BE2C (cell line): ENCODE measurements at regions not wholly inside any gene's neighbourhood (a gene's known extent, or its start where the extent isn't known, plus 50 kb on each side); places are given as distances from the start of the nearest gene placed in this dataset.

Experiments used
- DNase-seq: peaks from one replicate; pipeline ENCODE4 v3.0.0-alpha.2; 2020
- H3K27me3 ChIP-seq: fragments of 250-450 bp; sonication (Bioruptor Pico); 2 replicates; pipeline ENCODE4 v1.5.1; 2020; ENCODE audit warnings: mild to moderate bottlenecking
- H3K36me3 ChIP-seq: fragments of 250-450 bp; sonication (Bioruptor Pico); 2 replicates; pipeline ENCODE4 v1.5.1; 2020; ENCODE audit warnings: mild to moderate bottlenecking
- H3K4me1 ChIP-seq: fragments of 250-450 bp; sonication (Bioruptor Pico); 2 replicates; pipeline ENCODE4 v1.5.1; 2020
- H3K4me3 ChIP-seq: 2 replicates; pipeline ENCODE4 v1.5.1; 2011; ENCODE audit warnings: low read depth, low read length
- H3K9me3 ChIP-seq: fragments of 250-450 bp; sonication (Bioruptor Pico); 2 replicates; pipeline ENCODE4 v1.5.1; 2020
- TF ChIP-seq, protein P1 (sequence below): IDR thresholded peaks from 2 replicates; pipeline ENCODE4 v1.5.1; 2012; ENCODE audit warnings: mild to moderate bottlenecking, low read depth, low read length

DNA sequence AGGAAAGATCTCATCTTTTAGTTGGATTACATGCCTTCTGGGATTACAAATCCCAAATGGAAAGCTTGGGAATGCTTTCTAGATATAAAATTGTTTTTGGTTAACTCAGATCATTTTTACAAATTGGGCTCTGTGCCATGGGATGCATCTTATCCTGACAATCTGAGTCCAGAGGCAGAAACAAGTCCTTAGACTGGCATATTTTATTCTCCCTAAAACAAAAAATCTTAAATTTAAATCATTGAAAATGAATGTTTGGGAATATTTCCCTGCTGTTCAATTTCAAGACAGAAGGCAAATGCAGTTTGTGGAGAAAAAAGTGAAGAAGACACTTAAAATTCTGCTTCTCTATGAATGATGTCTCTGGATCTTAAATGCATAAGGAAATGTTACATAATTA, 456.6 kb upstream of the GOT2 start:
- TF ChIP-seq, protein P1, sequence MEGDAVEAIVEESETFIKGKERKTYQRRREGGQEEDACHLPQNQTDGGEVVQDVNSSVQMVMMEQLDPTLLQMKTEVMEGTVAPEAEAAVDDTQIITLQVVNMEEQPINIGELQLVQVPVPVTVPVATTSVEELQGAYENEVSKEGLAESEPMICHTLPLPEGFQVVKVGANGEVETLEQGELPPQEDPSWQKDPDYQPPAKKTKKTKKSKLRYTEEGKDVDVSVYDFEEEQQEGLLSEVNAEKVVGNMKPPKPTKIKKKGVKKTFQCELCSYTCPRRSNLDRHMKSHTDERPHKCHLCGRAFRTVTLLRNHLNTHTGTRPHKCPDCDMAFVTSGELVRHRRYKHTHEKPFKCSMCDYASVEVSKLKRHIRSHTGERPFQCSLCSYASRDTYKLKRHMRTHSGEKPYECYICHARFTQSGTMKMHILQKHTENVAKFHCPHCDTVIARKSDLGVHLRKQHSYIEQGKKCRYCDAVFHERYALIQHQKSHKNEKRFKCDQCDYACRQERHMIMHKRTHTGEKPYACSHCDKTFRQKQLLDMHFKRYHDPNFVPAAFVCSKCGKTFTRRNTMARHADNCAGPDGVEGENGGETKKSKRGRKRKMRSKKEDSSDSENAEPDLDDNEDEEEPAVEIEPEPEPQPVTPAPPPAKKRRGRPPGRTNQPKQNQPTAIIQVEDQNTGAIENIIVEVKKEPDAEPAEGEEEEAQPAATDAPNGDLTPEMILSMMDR = no peak
- H3K4me1 ChIP-seq = no peaks in the 10 kb centered on the region

DNA sequence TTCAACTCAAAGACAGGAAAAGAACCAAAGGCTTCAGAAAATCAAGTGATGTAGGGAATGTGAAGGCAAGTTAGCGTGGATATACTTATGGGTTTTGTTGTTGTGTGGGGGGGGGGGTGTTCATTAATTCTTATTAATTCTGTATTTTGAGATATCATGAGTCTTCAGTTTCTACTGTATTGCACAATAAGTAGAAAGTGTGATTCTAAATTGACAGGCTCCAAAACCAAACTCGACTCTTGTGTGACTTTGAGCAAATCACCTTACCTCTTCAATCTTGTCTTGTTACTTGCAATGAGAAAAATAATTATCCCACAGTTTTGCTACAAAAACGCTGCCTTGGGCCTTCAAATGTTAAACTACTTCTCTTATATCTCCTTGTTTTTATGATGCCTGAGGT, 453.9 kb upstream of the GOT2 start:
- Histone ChIP-seq H3K4me3 (no peak overlapping the region), H3K27me3 (no peaks in the 10 kb centered on the region), H3K36me3 (no peaks in the 10 kb centered on the region), H3K4me1 (no peaks in the 10 kb centered on the region), H3K9me3 (no peaks in the 10 kb centered on the region)
- DNase-seq = no peak
- TF ChIP-seq, protein P1 = no peak

More for the DNA sequence above, 456.6 kb upstream of the GOT2 start:
- Histone ChIP-seq H3K27me3 (no peaks in the 10 kb centered on the region), H3K4me3 (no peak overlapping the region), H3K36me3 (no peaks in the 10 kb centered on the region), H3K9me3 (no peaks in the 10 kb centered on the region; the same call in 1 of the 2 replicates)
- no peak for DNase-seq

DNA sequence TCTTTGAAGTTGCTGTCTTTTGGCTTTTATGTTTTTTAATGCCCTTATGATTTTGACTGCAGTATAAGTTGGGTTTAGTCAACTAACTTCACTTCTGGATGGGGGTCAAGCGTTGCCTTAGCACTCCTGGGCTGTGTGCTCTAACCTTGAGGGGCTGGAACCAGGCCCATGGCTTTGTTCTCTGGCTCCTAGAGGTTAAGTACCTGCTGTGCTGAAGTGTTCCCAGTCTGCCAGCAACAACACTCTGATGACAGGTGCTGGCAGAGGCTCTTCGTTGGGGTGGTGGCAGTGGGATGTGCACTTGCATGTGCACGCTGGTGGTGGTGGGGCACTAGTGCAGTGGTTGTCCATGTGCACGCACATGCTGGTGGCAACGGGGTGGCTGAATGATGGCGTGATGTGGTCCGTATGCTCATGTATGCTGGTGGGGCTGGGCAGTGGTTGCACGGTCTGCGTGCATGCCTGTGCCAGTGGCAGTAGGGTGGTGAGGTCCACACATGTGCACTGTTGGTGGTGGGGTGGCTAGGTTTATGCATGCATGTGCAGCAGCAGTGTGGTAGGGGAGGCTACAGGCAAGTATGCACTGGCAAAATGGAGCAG, 447.8 kb upstream of the GOT2 start:
- Histone ChIP-seq H3K4me1 (no peaks in the 10 kb centered on the region), H3K4me3 (no peak overlapping the region), H3K36me3 (no peaks in the 10 kb centered on the region), H3K9me3 (no peaks in the 10 kb centered on the region), H3K27me3 (no peaks in the 10 kb centered on the region)
- no peak for DNase-seq
- TF ChIP-seq, protein P1 = no peak

DNA sequence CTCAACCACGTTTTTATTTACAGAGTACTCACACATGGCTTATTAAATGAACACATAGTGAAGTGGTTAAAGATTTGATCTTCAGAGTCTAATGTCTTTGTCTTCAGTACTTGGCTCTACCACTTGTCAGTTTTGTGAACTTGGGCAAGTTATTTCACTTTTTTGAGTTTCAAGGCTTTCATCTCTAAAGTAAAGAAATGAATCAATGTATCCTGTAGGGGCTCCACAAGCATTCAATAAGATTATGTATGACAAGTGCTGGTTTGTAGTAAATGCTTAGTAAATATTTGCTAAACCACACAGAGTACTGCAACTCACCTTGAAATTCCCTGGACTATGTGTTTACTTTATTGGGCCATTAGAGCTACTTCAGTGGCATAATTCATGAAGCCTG, 446.0 kb upstream of the GOT2 start:
- Histone ChIP-seq H3K36me3 (no peaks in the 10 kb centered on the region), H3K4me1 (no peaks in the 10 kb centered on the region), H3K9me3 (no peaks in the 10 kb centered on the region), H3K27me3 (no peaks in the 10 kb centered on the region), H3K4me3 (no peak overlapping the region)
- no peak for DNase-seq
- TF ChIP-seq, protein P1 = no peak

DNA sequence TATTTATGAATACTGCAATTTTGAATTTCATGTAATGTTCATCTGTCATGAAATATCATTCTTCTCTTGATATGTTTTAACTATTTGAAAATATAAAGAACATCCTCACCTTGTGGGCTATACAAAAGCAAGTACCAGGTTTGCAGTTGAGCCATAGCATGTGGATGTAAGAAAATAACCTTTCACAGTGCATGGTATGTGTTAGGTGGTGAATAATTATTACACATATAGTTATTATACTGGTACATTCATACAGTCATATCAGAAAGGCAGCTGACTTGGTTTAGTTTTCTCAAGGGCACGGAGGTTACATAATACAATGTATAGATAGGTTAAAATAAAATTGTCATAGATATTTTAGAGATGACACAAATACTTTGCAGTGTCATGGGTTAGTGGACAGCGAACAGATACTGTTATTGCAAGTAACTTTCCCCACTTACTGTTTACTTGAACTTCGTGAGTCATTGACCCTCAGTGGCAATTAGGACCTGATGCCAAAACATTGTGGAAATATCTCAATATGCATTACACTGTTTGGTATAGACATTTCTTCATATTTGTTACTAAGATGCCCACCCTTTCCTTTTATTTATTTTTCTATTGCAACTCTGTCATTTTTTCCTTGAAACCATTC, 445.4 kb upstream of the GOT2 start:
- no peak for DNase-seq

DNA sequence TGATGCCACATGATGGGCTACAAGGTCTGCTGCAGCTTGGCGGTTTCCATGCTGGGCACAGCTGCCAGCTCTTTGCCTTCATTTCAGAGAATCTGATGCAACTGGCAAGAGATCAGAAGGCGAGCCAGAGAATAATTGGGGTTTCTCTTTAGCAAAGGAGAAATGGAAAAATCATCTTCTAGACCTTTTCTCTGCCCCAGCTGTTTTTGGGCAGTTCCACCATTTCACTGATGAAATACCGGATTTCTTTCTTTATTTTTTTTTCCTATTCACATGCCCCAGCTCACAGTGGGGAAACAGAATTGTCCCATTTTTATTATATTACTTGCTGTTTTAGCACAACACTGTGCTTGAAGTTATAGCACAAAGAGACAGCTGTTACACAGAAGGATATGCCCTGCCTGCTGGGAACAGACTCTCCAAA, 439.3 kb upstream of the GOT2 start:
- no peaks in the 10 kb centered on the region for H3K27me3 ChIP-seq
- TF ChIP-seq, protein P1 = no peak
- no peaks in the 10 kb centered on the region for H3K4me1 ChIP-seq
- no peaks in the 10 kb centered on the region for H3K36me3 ChIP-seq
- H3K9me3 ChIP-seq = no peaks in the 10 kb centered on the region; the same call in 1 of the 2 replicates
- DNase-seq = no peak
- no peak overlapping the region for H3K4me3 ChIP-seq

More for the DNA sequence above, 445.4 kb upstream of the GOT2 start:
- Histone ChIP-seq H3K36me3 (no peaks in the 10 kb centered on the region), H3K4me3 (no peak overlapping the region), H3K9me3 (no peaks in the 10 kb centered on the region), H3K4me1 (no peaks in the 10 kb centered on the region), H3K27me3 (no peaks in the 10 kb centered on the region)
- TF ChIP-seq, protein P1 = no peak
